ENCODE measurements at regions not wholly inside any gene's neighbourhood (a gene's known extent, or its start where the extent isn't known, plus 50 kb on each side); places are given as distances from the start of the nearest gene placed in this dataset.

DNA sequence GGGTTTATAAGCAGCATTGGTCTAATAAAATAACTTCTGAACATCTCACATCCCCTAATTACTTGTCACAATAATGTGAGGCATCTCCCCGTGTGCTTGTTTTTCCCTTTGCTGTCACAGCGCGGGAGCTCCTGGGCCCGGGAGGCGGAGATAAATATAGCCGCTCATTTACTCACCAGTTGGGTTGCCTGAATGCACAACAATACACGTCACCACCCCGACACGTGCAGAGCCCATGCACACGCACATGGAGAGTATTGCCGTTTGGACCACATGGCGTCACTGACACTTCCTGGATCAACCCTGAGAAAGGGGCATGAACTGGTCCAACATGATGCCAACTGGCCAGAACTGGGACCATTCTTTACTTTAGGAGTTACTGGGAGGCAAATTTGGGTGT, 76.2 kb downstream of the MRPL46 start:
- no peak for DNase-seq
- Mint-ChIP-seq H3K4me3 (no peak overlapping the region), H3K27me3 (ENCODE audit: low read depth) (peaks cover 4% of the 10 kb centered on the region), H3K4me1 (ENCODE audit: low read depth) (no peaks in the 10 kb centered on the region), H3K9me3 (no peaks in the 10 kb centered on the region), H3K36me3 (ENCODE audit: insufficient read depth) (no peaks in the 10 kb centered on the region)
- no peak for ATAC-seq

DNA sequence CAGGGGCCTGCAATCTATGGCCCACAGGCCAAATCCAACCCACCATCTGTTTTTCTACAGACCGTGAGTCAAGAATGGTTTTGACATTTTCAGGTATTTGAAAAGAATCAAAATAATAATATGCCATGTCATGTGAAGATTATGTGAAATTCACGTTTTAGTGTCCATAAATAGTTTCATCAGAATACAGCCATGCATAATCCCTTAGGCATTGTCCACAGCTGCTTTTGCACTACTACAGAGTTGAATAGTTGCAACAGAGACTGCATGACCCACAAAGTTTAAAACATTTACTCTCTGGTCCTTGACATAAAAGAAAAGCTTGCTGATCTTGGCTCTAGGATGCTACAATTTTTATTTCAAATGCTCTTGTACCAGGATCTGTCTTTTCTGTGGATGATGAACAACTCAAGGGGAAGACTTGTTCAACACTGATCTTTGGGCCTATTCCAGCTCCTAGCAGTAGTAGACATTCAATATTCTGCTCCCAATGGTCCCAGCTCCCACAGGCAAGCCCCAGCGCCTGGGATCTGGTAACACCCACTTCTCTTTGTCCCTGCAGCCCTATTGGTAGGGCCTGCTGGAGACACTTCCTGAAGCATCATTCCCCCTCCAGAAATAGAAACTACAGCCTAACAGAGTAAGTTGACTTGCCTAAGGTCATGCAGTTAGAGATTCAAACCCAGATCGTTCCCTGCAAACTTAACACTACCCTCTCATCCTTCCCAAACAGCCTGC, 76.9 kb downstream of the MRPL46 start:
- no peaks in the 10 kb centered on the region for H3K4me1 Mint-ChIP-seq (ENCODE audit: low read depth)
- H3K27me3 Mint-ChIP-seq (ENCODE audit: low read depth) = peaks cover 4% of the 10 kb centered on the region
- H3K36me3 Mint-ChIP-seq (ENCODE audit: insufficient read depth) = no peaks in the 10 kb centered on the region
- DNase-seq = no peak
- no peak for ATAC-seq
- no peak overlapping the region for H3K4me3 Mint-ChIP-seq
- no peaks in the 10 kb centered on the region for H3K9me3 Mint-ChIP-seq

- ATAC-seq (no peak), DNase-seq (no peak)
- Mint-ChIP-seq H3K27me3 (ENCODE audit: low read depth) (peaks cover 6% of the 10 kb centered on the region), H3K36me3 (ENCODE audit: insufficient read depth) (no peaks in the 10 kb centered on the region), H3K4me1 (ENCODE audit: low read depth) (peaks cover 2% of the 10 kb centered on the region), H3K9me3 (no peaks in the 10 kb centered on the region), H3K4me3 (no peak overlapping the region)
These were observed 78.1 kb downstream of the MRPL46 start for GRCh38 chr15:88389120-88389519.

GRCh38 chr15:88388686-88389085, 78.5 kb downstream of the MRPL46 start:
- ATAC-seq (no peak), DNase-seq (no peak)
- no peak overlapping the region for H3K4me3 Mint-ChIP-seq
- peaks cover 2% of the 10 kb centered on the region for H3K4me1 Mint-ChIP-seq (ENCODE audit: low read depth)
- H3K9me3 Mint-ChIP-seq = no peaks in the 10 kb centered on the region
- no peaks in the 10 kb centered on the region for H3K36me3 Mint-ChIP-seq (ENCODE audit: insufficient read depth)
- peaks cover 6% of the 10 kb centered on the region for H3K27me3 Mint-ChIP-seq (ENCODE audit: low read depth)

- peak; percentile 88 to 90 for ATAC-seq
- no peak for DNase-seq
- H3K9me3 Mint-ChIP-seq = no peaks in the 10 kb centered on the region
- H3K4me1 Mint-ChIP-seq (ENCODE audit: low read depth) = peaks cover 2% of the 10 kb centered on the region
- H3K36me3 Mint-ChIP-seq (ENCODE audit: insufficient read depth) = no peaks in the 10 kb centered on the region
- H3K4me3 Mint-ChIP-seq = no peak overlapping the region
- peaks cover 6% of the 10 kb centered on the region for H3K27me3 Mint-ChIP-seq (ENCODE audit: low read depth)
These were observed 82.0 kb downstream of the MRPL46 start for GRCh38 chr15:88385078-88385700.

DNA sequence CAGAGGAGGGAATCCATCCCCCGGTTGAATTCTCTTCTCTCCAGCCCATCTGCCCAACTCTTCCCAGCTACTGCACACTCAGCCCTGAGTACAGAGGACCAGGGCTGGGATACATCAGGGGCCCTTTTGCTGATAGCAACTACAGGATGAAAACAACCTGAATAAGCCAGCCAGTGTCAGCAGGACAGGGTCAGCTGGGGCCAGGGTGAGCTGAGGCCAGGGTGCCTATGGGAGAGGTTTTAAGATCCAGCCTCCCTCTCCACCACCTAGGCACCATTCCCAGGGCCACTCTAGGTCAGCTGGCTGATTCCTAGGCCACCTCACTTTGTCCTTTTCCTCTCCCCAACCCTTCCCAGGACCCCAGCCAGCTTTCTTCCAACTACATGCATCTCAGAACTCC, 83.8 kb downstream of the MRPL46 start:
- Mint-ChIP-seq H3K27me3 (ENCODE audit: low read depth) (peaks cover 6% of the 10 kb centered on the region), H3K4me3 (no peak overlapping the region), H3K36me3 (ENCODE audit: insufficient read depth) (no peaks in the 10 kb centered on the region), H3K4me1 (ENCODE audit: low read depth) (peaks cover 2% of the 10 kb centered on the region), H3K9me3 (no peaks in the 10 kb centered on the region)
- ATAC-seq = no peak
- no peak for DNase-seq

DNA sequence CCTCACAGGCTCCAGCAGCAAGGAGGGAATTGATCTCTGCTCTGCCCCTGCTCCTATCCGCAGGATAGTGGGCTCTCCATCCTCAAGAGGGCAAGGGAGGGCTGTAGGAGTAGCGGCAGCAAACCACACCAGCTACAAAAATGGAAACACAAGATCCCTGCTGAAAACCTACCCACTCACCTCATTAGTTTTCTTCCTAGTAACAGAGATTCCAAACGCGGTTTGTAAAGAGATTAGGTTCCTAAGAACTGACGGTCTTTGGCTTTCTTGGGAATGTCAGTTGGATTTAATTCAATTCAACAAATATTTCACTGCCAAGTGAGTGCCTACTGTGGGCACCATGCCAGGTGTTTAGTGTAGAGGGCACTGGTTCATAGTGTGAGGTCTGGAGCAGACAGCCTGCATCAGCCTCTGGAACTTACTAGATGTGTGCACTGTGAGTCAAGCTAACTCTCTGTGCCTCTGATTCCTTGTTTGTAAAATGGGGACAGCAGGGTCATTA, 84.7 kb downstream of the MRPL46 start:
- no peak for DNase-seq
- Mint-ChIP-seq H3K9me3 (no peaks in the 10 kb centered on the region), H3K4me1 (ENCODE audit: low read depth) (peaks cover 2% of the 10 kb centered on the region), H3K4me3 (no peak overlapping the region), H3K27me3 (ENCODE audit: low read depth) (peaks cover 6% of the 10 kb centered on the region), H3K36me3 (ENCODE audit: insufficient read depth) (no peaks in the 10 kb centered on the region)
- ATAC-seq = no peak

GRCh38 chr15:88378188-88378637, 89.0 kb downstream of the MRPL46 start:
- ATAC-seq (no peak), DNase-seq (no peak)
- Mint-ChIP-seq H3K9me3 (no peaks in the 10 kb centered on the region), H3K27me3 (ENCODE audit: low read depth) (peaks cover 10% of the 10 kb centered on the region), H3K36me3 (ENCODE audit: insufficient read depth) (no peaks in the 10 kb centered on the region), H3K4me1 (ENCODE audit: low read depth) (no peaks in the 10 kb centered on the region), H3K4me3 (no peak overlapping the region)

GRCh38 chr15:88377509-88377908, 89.7 kb downstream of the MRPL46 start:
- no peak overlapping the region for H3K4me3 Mint-ChIP-seq
- H3K9me3 Mint-ChIP-seq = no peaks in the 10 kb centered on the region
- no peaks in the 10 kb centered on the region for H3K4me1 Mint-ChIP-seq (ENCODE audit: low read depth)
- ATAC-seq (no peak), DNase-seq (no peak)
- peaks cover 13% of the 10 kb centered on the region for H3K27me3 Mint-ChIP-seq (ENCODE audit: low read depth)
- no peaks in the 10 kb centered on the region for H3K36me3 Mint-ChIP-seq (ENCODE audit: insufficient read depth)

GRCh38 chr15:88376574-88377174, 90.5 kb downstream of the MRPL46 start:
- peaks cover 15% of the 10 kb centered on the region for H3K27me3 Mint-ChIP-seq (ENCODE audit: low read depth)
- DNase-seq = no peak
- no peak for ATAC-seq
- no peak overlapping the region for H3K4me3 Mint-ChIP-seq
- H3K9me3 Mint-ChIP-seq = no peaks in the 10 kb centered on the region
- no peaks in the 10 kb centered on the region for H3K36me3 Mint-ChIP-seq (ENCODE audit: insufficient read depth)
- H3K4me1 Mint-ChIP-seq (ENCODE audit: low read depth) = no peaks in the 10 kb centered on the region

GRCh38 chr15:88375234-88375927, 91.8 kb downstream of the MRPL46 start:
- H3K4me3 Mint-ChIP-seq = no peak overlapping the region
- no peaks in the 10 kb centered on the region for H3K4me1 Mint-ChIP-seq (ENCODE audit: low read depth)
- peaks cover 15% of the 10 kb centered on the region for H3K27me3 Mint-ChIP-seq (ENCODE audit: low read depth)
- no peaks in the 10 kb centered on the region for H3K9me3 Mint-ChIP-seq
- ATAC-seq = no peak
- H3K36me3 Mint-ChIP-seq (ENCODE audit: insufficient read depth) = no peaks in the 10 kb centered on the region
- DNase-seq = no peak

GRCh38 chr15:88365124-88365523, 102.1 kb downstream of the MRPL46 start:
- DNase-seq (no peak), ATAC-seq (no peak)
- H3K4me1 Mint-ChIP-seq (ENCODE audit: low read depth) = no peaks in the 10 kb centered on the region
- H3K9me3 Mint-ChIP-seq = no peaks in the 10 kb centered on the region
- no peak overlapping the region for H3K4me3 Mint-ChIP-seq
- no peaks in the 10 kb centered on the region for H3K36me3 Mint-ChIP-seq (ENCODE audit: insufficient read depth)
- peaks cover 13% of the 10 kb centered on the region for H3K27me3 Mint-ChIP-seq (ENCODE audit: low read depth)

- H3K4me3 Mint-ChIP-seq = no peak overlapping the region
- no peak for DNase-seq
These were observed 92.2 kb upstream of the NTRK3 start for GRCh38 chr15:88348579-88349230.

DNA sequence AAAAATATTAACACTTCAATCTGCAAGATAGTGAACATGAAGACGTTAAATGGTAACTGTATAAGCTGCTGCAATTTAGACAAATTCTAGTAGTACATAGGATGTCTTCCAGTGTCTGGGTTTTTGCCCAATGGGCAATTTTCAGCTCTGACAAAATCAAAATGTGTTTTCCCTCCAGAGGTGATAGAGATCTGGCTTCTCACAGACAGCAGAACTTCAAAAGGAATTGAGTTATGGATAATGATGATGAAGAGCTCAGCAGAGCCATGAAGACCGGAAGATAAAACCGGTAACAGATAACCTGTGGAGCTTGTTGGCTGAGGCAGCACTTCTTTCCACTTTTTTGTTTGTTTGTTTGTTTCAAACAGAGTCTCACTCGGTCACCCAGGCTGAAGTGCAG, 89.4 kb upstream of the NTRK3 start:
- DNase-seq = no peak
- Mint-ChIP-seq H3K9me3 (no peaks in the 10 kb centered on the region), H3K4me1 (ENCODE audit: low read depth) (no peaks in the 10 kb centered on the region), H3K4me3 (no peak overlapping the region), H3K36me3 (ENCODE audit: insufficient read depth) (no peaks in the 10 kb centered on the region), H3K27me3 (ENCODE audit: low read depth) (peaks cover 6% of the 10 kb centered on the region)
- ATAC-seq = no peak

More at GRCh38 chr15:88348579-88349230, 92.2 kb upstream of the NTRK3 start:
- Mint-ChIP-seq H3K36me3 (ENCODE audit: insufficient read depth) (peaks cover 2% of the 10 kb centered on the region), H3K9me3 (peaks cover 10% of the 10 kb centered on the region), H3K4me1 (ENCODE audit: low read depth) (no peaks in the 10 kb centered on the region), H3K27me3 (ENCODE audit: low read depth) (peaks cover 8% of the 10 kb centered on the region)
- peak; percentile 37 to 54 for ATAC-seq
